ENCODE measurements at regions not wholly inside any gene's neighbourhood (a gene's known extent, or its start where the extent isn't known, plus 50 kb on each side); places are given as distances from the start of the nearest gene placed in this dataset.

DNA sequence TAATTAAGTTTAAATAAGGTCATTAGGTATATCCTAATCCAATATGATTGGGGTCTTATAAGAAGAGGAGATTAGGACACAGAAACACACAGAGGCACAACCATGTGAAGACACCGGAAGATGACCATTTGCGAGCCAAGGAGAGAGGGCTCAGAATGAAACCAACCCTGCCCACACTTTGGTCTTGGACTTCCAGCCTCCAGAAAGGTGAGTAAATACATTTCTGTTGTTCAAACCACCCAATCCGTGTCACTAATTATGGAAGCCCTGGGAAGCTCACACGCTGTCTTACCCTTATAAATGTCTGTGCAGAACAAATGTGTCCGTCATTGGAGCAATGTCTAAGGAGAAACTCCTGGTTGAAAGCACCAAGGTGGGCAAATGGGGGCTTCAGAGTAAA, 95.0 kb downstream of the IYD start:
- TF ChIP-seq EP300 (IDR thresholded peaks at IDR 0.05; ENCODE audit: low read depth in 2 of 2, low read length in 2 of 2): no peak
- TF ChIP-seq EP300 (CRISPR knock-in tag; IDR thresholded peaks at IDR 0.05; ENCODE audit: borderline replicate concordance): no peak
- TF ChIP-seq, protein P1, sequence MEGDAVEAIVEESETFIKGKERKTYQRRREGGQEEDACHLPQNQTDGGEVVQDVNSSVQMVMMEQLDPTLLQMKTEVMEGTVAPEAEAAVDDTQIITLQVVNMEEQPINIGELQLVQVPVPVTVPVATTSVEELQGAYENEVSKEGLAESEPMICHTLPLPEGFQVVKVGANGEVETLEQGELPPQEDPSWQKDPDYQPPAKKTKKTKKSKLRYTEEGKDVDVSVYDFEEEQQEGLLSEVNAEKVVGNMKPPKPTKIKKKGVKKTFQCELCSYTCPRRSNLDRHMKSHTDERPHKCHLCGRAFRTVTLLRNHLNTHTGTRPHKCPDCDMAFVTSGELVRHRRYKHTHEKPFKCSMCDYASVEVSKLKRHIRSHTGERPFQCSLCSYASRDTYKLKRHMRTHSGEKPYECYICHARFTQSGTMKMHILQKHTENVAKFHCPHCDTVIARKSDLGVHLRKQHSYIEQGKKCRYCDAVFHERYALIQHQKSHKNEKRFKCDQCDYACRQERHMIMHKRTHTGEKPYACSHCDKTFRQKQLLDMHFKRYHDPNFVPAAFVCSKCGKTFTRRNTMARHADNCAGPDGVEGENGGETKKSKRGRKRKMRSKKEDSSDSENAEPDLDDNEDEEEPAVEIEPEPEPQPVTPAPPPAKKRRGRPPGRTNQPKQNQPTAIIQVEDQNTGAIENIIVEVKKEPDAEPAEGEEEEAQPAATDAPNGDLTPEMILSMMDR (CRISPR knock-in tag; IDR thresholded peaks at IDR 0.05): no peak
- TF ChIP-seq ZZZ3 (CRISPR knock-in tag; IDR thresholded peaks at IDR 0.05; ENCODE audit: borderline replicate concordance): no peak
- no peak for TF ChIP-seq NCOA2 (CRISPR knock-in tag; IDR thresholded peaks at IDR 0.05)
- no peak for TF ChIP-seq CBX5 (CRISPR knock-in tag; IDR thresholded peaks at IDR 0.05; ENCODE audit: borderline replicate concordance)
- TF ChIP-seq, protein P2, sequence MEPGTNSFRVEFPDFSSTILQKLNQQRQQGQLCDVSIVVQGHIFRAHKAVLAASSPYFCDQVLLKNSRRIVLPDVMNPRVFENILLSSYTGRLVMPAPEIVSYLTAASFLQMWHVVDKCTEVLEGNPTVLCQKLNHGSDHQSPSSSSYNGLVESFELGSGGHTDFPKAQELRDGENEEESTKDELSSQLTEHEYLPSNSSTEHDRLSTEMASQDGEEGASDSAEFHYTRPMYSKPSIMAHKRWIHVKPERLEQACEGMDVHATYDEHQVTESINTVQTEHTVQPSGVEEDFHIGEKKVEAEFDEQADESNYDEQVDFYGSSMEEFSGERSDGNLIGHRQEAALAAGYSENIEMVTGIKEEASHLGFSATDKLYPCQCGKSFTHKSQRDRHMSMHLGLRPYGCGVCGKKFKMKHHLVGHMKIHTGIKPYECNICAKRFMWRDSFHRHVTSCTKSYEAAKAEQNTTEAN (CRISPR knock-in tag; conservative IDR thresholded peaks at IDR 0.05): no peak
- TF ChIP-seq MBD4 (IDR thresholded peaks at IDR 0.05; ENCODE audit: borderline replicate concordance, low read length): no peak
- no peak for TF ChIP-seq CREB1 (IDR thresholded peaks at IDR 0.05)
- TF ChIP-seq CREB1 (CRISPR knock-in tag; IDR thresholded peaks at IDR 0.05): no peak
- no peak for TF ChIP-seq POLR2AphosphoS2 (IDR thresholded peaks at IDR 0.05; ENCODE audit: low read depth, low read length)
- TF ChIP-seq ZSCAN12 (CRISPR knock-in tag; IDR thresholded peaks at IDR 0.05): no peak
- no peak for TF ChIP-seq SOX5 (CRISPR knock-in tag; IDR thresholded peaks at IDR 0.05; ENCODE audit: borderline replicate concordance)
- TF ChIP-seq PRDM15 (CRISPR knock-in tag; IDR thresholded peaks at IDR 0.05): no peak
- TF ChIP-seq, protein P3, sequence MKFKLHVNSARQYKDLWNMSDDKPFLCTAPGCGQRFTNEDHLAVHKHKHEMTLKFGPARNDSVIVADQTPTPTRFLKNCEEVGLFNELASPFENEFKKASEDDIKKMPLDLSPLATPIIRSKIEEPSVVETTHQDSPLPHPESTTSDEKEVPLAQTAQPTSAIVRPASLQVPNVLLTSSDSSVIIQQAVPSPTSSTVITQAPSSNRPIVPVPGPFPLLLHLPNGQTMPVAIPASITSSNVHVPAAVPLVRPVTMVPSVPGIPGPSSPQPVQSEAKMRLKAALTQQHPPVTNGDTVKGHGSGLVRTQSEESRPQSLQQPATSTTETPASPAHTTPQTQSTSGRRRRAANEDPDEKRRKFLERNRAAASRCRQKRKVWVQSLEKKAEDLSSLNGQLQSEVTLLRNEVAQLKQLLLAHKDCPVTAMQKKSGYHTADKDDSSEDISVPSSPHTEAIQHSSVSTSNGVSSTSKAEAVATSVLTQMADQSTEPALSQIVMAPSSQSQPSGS (CRISPR knock-in tag; IDR thresholded peaks at IDR 0.05): no peak
- TF ChIP-seq POLR2A (IDR thresholded peaks at IDR 0.05; ENCODE audit: insufficient read depth in 1 of 2, low read depth in 2 of 2, low read length in 2 of 2): no peak

All from HepG2 (cell line).